Cardiac muscle cell (in vitro differentiated cells and primary cell): ENCODE measurements at regions not wholly inside any gene's neighbourhood (a gene's known extent, or its start where the extent isn't known, plus 50 kb on each side); places are given as distances from the start of the nearest gene placed in this dataset.

Source experiments
- DNase-seq, 2 donors: peaks; one replicate each; pipeline versions ENCODE4 v3.0.0 to v3.0.0-alpha.2; 2010 to 2017; ENCODE audit warnings: low read depth in 1 of 2, low spot score in 1 of 2
- H3K27ac ChIP-seq: fragments of 200-600 bp; sonication (generic); 2 replicates; pipeline ENCODE4 v1.5.1; 2016
- H3K27me3 ChIP-seq: fragments of 200-600 bp; sonication (generic); 2 replicates; pipeline ENCODE4 v1.6.0; 2016; ENCODE audit warnings: control low read depth
- H3K36me3 ChIP-seq: fragments of 200-600 bp; sonication (generic); 2 replicates; pipeline ENCODE4 v1.5.1; 2016; ENCODE audit warnings: control low read depth
- H3K4me1 ChIP-seq: fragments of 200-600 bp; sonication (generic); 2 replicates; pipeline ENCODE4 v1.8.1; 2017; ENCODE audit warnings: low read depth, mild to moderate bottlenecking, mixed run types
- H3K4me3 ChIP-seq: fragments of 200-600 bp; sonication (generic); 2 replicates; pipeline ENCODE4 v1.5.1; 2016; ENCODE audit warnings: mild to moderate bottlenecking
- H3K9me3 ChIP-seq: fragments of 200-600 bp; sonication (generic); 2 replicates; pipeline ENCODE4 v1.5.1; 2017; ENCODE audit warnings: low read depth, mild to moderate bottlenecking, control low read depth
- CTCF ChIP-seq: IDR thresholded peaks from 2 replicates; pipeline ENCODE4 v1.5.1; 2012; ENCODE audit warnings: low read depth, mild to moderate bottlenecking, low read length

GRCh38 chr5:2006193-2006970 lies 123.7 kb upstream of the IRX4 start:
- no peak overlapping the region for H3K27ac ChIP-seq
- H3K36me3 ChIP-seq = no peaks in the 10 kb centered on the region
- no peaks in the 10 kb centered on the region for H3K9me3 ChIP-seq
- DNase-seq = no peak
- no peak overlapping the region for H3K4me3 ChIP-seq
- peaks cover 7% of the 10 kb centered on the region for H3K27me3 ChIP-seq
- TF ChIP-seq CTCF = no peak
- H3K4me1 ChIP-seq = peaks cover 8% of the 10 kb centered on the region

- Histone ChIP-seq H3K9me3 (no peaks in the 10 kb centered on the region), H3K36me3 (no peaks in the 10 kb centered on the region), H3K27ac (no peak overlapping the region), H3K27me3 (peaks cover 7% of the 10 kb centered on the region), H3K4me3 (no peak overlapping the region), H3K4me1 (no peaks in the 10 kb centered on the region)
- no peak for DNase-seq
- TF ChIP-seq CTCF = no peak
These were observed 122.6 kb upstream of the IRX4 start for GRCh38 chr5:2005101-2006041.

- no peaks in the 10 kb centered on the region for H3K9me3 ChIP-seq
- TF ChIP-seq CTCF = no peak
- no peaks in the 10 kb centered on the region for H3K36me3 ChIP-seq
- H3K27me3 ChIP-seq = peaks cover 7% of the 10 kb centered on the region
- no peaks in the 10 kb centered on the region for H3K4me1 ChIP-seq
- no peak for DNase-seq
- no peak overlapping the region for H3K27ac ChIP-seq
- no peak overlapping the region for H3K4me3 ChIP-seq
These were observed 121.1 kb upstream of the IRX4 start for GRCh38 chr5:2003690-2004365.

GRCh38 chr5:2003206-2003605 lies 120.5 kb upstream of the IRX4 start:
- Histone ChIP-seq H3K27me3 (peaks cover 7% of the 10 kb centered on the region), H3K9me3 (no peaks in the 10 kb centered on the region), H3K4me3 (no peak overlapping the region), H3K27ac (no peak overlapping the region), H3K36me3 (no peaks in the 10 kb centered on the region), H3K4me1 (no peaks in the 10 kb centered on the region)
- no peak for DNase-seq
- no peak for TF ChIP-seq CTCF

GRCh38 chr5:2001300-2001699 lies 118.6 kb upstream of the IRX4 start:
- H3K27me3 ChIP-seq = peaks cover 7% of the 10 kb centered on the region
- H3K9me3 ChIP-seq = no peaks in the 10 kb centered on the region
- no peaks in the 10 kb centered on the region for H3K36me3 ChIP-seq
- no peak for TF ChIP-seq CTCF
- no peak for DNase-seq
- no peak overlapping the region for H3K27ac ChIP-seq
- H3K4me1 ChIP-seq = no peaks in the 10 kb centered on the region
- H3K4me3 ChIP-seq = no peak overlapping the region
